GM12878 (cell line): ENCODE measurements at regions not wholly inside any gene's neighbourhood (a gene's known extent, or its start where the extent isn't known, plus 50 kb on each side); places are given as distances from the start of the nearest gene placed in this dataset.

Experiments
- ATAC-seq: fragments of 200-7000 bp; cut with Tn5 transposase; 3 replicates; pipeline ENCODE4 v1.9.1; 2020; ENCODE audit warnings: mild to moderate bottlenecking, moderate library complexity
- BruUV-seq: library from RNA; stranded (reverse); fragments of 400-500 nt; replicated peaks from 2 replicates; lab custom pipeline; 2021; lab: Mats Ljungman, UMichigan
- CTCF ChIA-PET: fragments of 300-600 bp; sonication (Branson Sonifier 250); formaldehyde crosslinking; extraction: SDS; loops from one replicate; lab custom pipeline; 2021; ENCODE audit warnings: inconsistent platforms; lab: Yijun Ruan, JAX
- POLR2A ChIA-PET: fragments of 350-600 bp; formaldehyde crosslinking; extraction: SDS; loops from one replicate; lab custom pipeline; 2021; ENCODE audit warnings: inconsistent platforms; lab: Charles Lee
- RAD21 ChIA-PET: fragments of 300-600 bp; sonication (Branson Sonifier 250); formaldehyde crosslinking; loops from one replicate; lab custom pipeline; 2023; ENCODE audit warnings: antibody characterized with exemption; ENCODE audit not compliant: unreplicated experiment; lab: Charles Lee
- SMC1A ChIA-PET: fragments of 300-600 bp; sonication (Branson Sonifier 250); formaldehyde crosslinking; loops from one replicate; lab custom pipeline; 2023; ENCODE audit not compliant: unreplicated experiment, uncharacterized antibody; lab: Charles Lee
- DNase-seq: peaks from one replicate; pipeline ENCODE4 v3.0.0-alpha.2; 2011; ENCODE audit warnings: low read depth, low spot score
- FAIRE-seq: peaks from 3 replicates; lab custom pipeline; 2011; peaks lifted over from hg19 to GRCh38; lab: Jason Lieb, UNC
- H2AFZ ChIP-seq: 2 replicates; pipeline ENCODE4 v1.6.0; 2011; ENCODE audit warnings: low read depth, low read length, control low read depth; ENCODE audit not compliant: control insufficient read depth
- H3K27ac ChIP-seq: 2 replicates; pipeline ENCODE4 v1.5.1; 2011; ENCODE audit warnings: control low read depth; ENCODE audit not compliant: control insufficient read depth, insufficient read depth
- H3K27me3 ChIP-seq, 2 experiments: replicated peaks in 1 of 2; 2 replicates each; pipeline versions ENCODE4 v1.6.0 to v1.6.1; 2011; ENCODE audit warnings: low read length in 1 of 2; ENCODE audit not compliant: control insufficient read depth in 2 of 2, insufficient read depth in 2 of 2
- H3K36me3 ChIP-seq, 2 experiments: 2 replicates each; pipeline ENCODE4 v1.5.1; 2011; ENCODE audit warnings: low read length in 1 of 2; ENCODE audit not compliant: control insufficient read depth in 2 of 2, insufficient read depth in 2 of 2
- H3K4me1 ChIP-seq: 2 replicates; pipeline ENCODE4 v1.6.1; 2011; ENCODE audit warnings: mild to moderate bottlenecking, low read length, moderate library complexity, mixed read lengths; ENCODE audit not compliant: control insufficient read depth, insufficient read depth
- H3K4me2 ChIP-seq: 2 replicates; pipeline ENCODE4 v1.6.0; 2011; ENCODE audit warnings: control low read depth; ENCODE audit not compliant: control insufficient read depth, insufficient read depth
- H3K4me3 ChIP-seq: fragments of 200-600 bp; sonication (generic); 2 replicates; pipeline ENCODE4 v1.5.1; 2016
- H3K79me2 ChIP-seq: 2 replicates; pipeline ENCODE4 v1.6.0; 2011; ENCODE audit warnings: low read length; ENCODE audit not compliant: control insufficient read depth, insufficient read depth
- H3K9ac ChIP-seq: 2 replicates; pipeline ENCODE4 v1.8.0; 2011; ENCODE audit warnings: low read length, control low read depth, mixed read lengths; ENCODE audit not compliant: control insufficient read depth, insufficient read depth
- H3K9me3 ChIP-seq: replicated peaks from 3 replicates; pipeline ENCODE4 v1.5.1; 2011; ENCODE audit warnings: mild to moderate bottlenecking, low read length; ENCODE audit not compliant: control insufficient read depth, insufficient read depth
- H4K20me1 ChIP-seq: 2 replicates; pipeline ENCODE4 v1.6.0; 2011; ENCODE audit not compliant: control insufficient read depth, insufficient read depth
- ATF7 ChIP-seq: fragments of 450-650 bp; IDR thresholded peaks from 2 replicates; pipeline ENCODE4 v1.6.1; 2016; ENCODE audit warnings: low read depth, mild to moderate bottlenecking
- CBFB ChIP-seq: IDR thresholded peaks from 2 replicates; pipeline ENCODE4 v1.6.1; 2016; ENCODE audit warnings: antibody characterized with exemption, low read depth
- CUX1 ChIP-seq: IDR thresholded peaks from 2 replicates; pipeline ENCODE4 v1.6.1; 2012; ENCODE audit warnings: improper control_type of control experiment, low read depth, low read length; ENCODE audit not compliant: insufficient replicate concordance
- HDAC6 ChIP-seq: fragments of 200-600 bp; sonication (generic); IDR thresholded peaks from one replicate; pipeline ENCODE4 v1.8.0; 2017; ENCODE audit warnings: antibody characterized with exemption; ENCODE audit not compliant: unreplicated experiment
- WGBS: methylation state at CpG from one replicate; pipeline ENCODE4 v1.1.6; 2016; ENCODE audit warnings: low lambda C conversion rate; ENCODE audit not compliant: insufficient replicate concordance, insufficient coverage; ENCODE audit errors: missing lambda C conversion rate; 5-methylcytosine and 5-hydroxymethylcytosine counted together
- in situ Hi-C: fragments of 300-500 bp; cut with MboI; formaldehyde crosslinking; loops from 9 replicates; pipeline ENCODE4 v1.14.3; 2018; ENCODE audit warnings: mixed read lengths
- intact Hi-C: fragments of 100-400 bp; cut with micrococcal nuclease; formaldehyde crosslinking; loops from one replicate; pipeline ENCODE4 v1.14.2; 2022; ENCODE audit not compliant: unreplicated experiment

- Histone ChIP-seq H3K4me2 (no peak overlapping the region), H3K27ac (no peak overlapping the region), H4K20me1 (no peaks in the 10 kb centered on the region), H3K4me3 (no peak overlapping the region), H3K9ac (no peak overlapping the region), H3K9me3 (no peaks in the 10 kb centered on the region), H3K4me1 (no peaks in the 10 kb centered on the region), H3K27me3 (no peaks in the 10 kb centered on the region), H3K79me2 (no peaks in the 10 kb centered on the region), H2AFZ (no peak overlapping the region), H3K36me3 (no peaks in the 10 kb centered on the region)
- no peak for DNase-seq
- TF ChIP-seq ATF7 (peak; percentile 41; the same call in 1 of the 2 replicates), CBFB (no peak)
- ChIA-PET CTCF (interaction anchor here (1.5 kb wide), 1 partner anchor 23 kb away, joined by 4 read pairs; no protein-coding TSS in a partner anchor), SMC1A (no interaction called here), RAD21 (no interaction called here), POLR2A (interaction anchor here (0.7 kb wide), 1 partner anchor 48 kb away, joined by 6 read pairs; no protein-coding TSS in a partner anchor)
- no peak for FAIRE-seq
- in situ Hi-C loops (no loop called here), intact Hi-C loops (no loop called here)
- ATAC-seq, result no peak
- no TSS peak for BruUV-seq
Observed at GRCh38 chr3:113113361-113113760, 98.0 kb upstream of the BOC start.

DNA sequence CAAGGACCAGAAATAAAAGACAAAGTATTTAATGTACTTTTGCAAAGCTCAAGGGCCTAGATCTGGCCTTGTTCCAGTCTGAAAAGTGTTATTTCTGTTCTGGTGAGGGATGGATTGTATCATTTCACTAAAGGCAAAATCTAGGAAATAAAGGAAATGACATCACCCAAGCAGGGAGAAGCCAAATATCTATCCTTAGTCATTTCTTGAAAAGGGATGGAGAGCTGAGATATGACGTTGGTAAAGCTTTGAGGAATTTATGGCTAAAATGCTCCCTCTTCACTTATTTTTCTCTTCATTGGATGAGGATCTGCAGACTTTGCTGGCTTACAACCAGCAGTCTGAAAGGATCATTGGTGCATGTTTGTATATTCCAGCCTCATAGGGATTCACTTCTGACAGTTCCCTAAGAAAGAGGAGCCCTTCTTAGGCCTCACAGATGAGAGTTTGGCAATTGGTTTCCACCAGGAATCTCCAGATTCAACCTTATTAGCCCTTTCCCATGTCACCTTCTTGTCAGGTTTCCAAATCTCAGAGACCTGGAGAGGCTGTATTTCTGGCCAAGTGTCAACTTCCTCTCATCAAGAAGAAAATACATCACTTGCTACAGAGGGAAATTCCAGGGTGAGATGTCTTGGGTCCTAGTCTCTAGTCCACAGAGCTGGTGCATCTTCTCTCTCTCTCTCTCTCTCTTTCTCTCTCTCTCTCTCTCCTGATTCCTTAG is 93.7 kb upstream of the BOC start:
- FAIRE-seq (no peak), DNase-seq (no peak)
- Histone ChIP-seq H3K27ac (no peak overlapping the region), H3K27me3 (no peaks in the 10 kb centered on the region), H3K4me2 (no peak overlapping the region), H3K79me2 (no peaks in the 10 kb centered on the region), H4K20me1 (no peaks in the 10 kb centered on the region), H3K4me3 (no peak overlapping the region), H3K36me3 (no peaks in the 10 kb centered on the region), H3K9ac (no peak overlapping the region), H3K4me1 (no peaks in the 10 kb centered on the region)
- intact Hi-C loops (no loop called here), in situ Hi-C loops (no loop called here)
- ChIA-PET RAD21 (no interaction called here), CTCF (no interaction called here), POLR2A (no interaction called here)
- 80% methylated on average over 1 of the region's 1 CpG for WGBS
- no TSS peak for BruUV-seq
- TF ChIP-seq HDAC6 (no peak), CUX1 (no peak)
- TF ChIP-seq, all 136 proteins: peak for 0
- SMC1A ChIA-PET, result no interaction called here
- ATAC-seq, result no peak
- H2AFZ ChIP-seq, result no peak overlapping the region
- no peaks in the 10 kb centered on the region for H3K9me3 ChIP-seq
